ENCODE measurements at regions not wholly inside any gene's neighbourhood (a gene's known extent, or its start where the extent isn't known, plus 50 kb on each side); places are given as distances from the start of the nearest gene placed in this dataset.

DNA sequence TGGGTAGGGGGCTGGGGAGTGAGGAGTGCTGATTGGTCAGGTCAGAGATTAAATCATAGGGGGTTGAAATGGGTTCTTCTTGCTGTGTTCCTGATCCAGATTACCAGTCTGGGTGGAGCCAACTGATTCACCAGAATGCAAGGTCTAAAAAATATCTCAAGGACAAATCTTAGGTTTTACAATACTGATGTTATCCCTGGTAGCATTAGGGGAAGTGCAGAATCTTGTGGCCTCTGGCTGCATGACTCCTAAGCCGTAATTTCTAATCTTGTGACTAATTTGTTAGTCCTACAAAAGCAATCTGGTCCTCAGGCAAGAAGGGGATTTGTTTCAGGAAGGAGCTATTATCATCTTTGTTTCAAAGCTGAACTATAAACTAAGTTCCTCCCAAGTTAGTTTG lies 289.2 kb upstream of the KYNU start:
- Histone ChIP-seq H3K4me2 (ENCODE audit: extremely low read depth, insufficient read depth, low read length) (no peak overlapping the region), H3K27me3 (ENCODE audit: control insufficient read depth, insufficient read depth, low read length) (no peaks in the 10 kb centered on the region), H3K27ac (ENCODE audit: insufficient read depth, low read length) (no peak overlapping the region), H3K9ac (ENCODE audit: insufficient read depth, low read length) (no peak overlapping the region), H3K36me3 (ENCODE audit: control insufficient read depth, insufficient read depth, low read length) (no peaks in the 10 kb centered on the region), H4K20me1 (ENCODE audit: control insufficient read depth, extremely low read depth, insufficient read depth, low read length) (no peaks in the 10 kb centered on the region), H3K79me2 (ENCODE audit: control insufficient read depth, insufficient read depth, low read length) (no peaks in the 10 kb centered on the region), H3K9me3 (ENCODE audit: control insufficient read depth, insufficient read depth, low read depth, low read length) (no peaks in the 10 kb centered on the region), H2AFZ (ENCODE audit: low read length) (no peak overlapping the region), H3K4me3 (replicated peaks in 1 of 4; ENCODE audit: control extremely low read depth in 1 of 4, insufficient read depth in 1 of 4, low read depth in 3 of 4, low read length in 4 of 4) (no peak overlapping the region), H3K4me1 (ENCODE audit: control insufficient read depth, extremely low read depth, insufficient read depth, low read length) (no peaks in the 10 kb centered on the region)
- DNase-seq (ENCODE audit: low read depth in 2 of 2): no peak
- TF ChIP-seq, protein P1, sequence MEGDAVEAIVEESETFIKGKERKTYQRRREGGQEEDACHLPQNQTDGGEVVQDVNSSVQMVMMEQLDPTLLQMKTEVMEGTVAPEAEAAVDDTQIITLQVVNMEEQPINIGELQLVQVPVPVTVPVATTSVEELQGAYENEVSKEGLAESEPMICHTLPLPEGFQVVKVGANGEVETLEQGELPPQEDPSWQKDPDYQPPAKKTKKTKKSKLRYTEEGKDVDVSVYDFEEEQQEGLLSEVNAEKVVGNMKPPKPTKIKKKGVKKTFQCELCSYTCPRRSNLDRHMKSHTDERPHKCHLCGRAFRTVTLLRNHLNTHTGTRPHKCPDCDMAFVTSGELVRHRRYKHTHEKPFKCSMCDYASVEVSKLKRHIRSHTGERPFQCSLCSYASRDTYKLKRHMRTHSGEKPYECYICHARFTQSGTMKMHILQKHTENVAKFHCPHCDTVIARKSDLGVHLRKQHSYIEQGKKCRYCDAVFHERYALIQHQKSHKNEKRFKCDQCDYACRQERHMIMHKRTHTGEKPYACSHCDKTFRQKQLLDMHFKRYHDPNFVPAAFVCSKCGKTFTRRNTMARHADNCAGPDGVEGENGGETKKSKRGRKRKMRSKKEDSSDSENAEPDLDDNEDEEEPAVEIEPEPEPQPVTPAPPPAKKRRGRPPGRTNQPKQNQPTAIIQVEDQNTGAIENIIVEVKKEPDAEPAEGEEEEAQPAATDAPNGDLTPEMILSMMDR (conservative IDR thresholded peaks at IDR 0.05 in 1 of 2, IDR thresholded peaks at IDR 0.05 in 1 of 2; ENCODE audit: low read depth in 1 of 2, low read length in 2 of 2): no peak
- TF ChIP-seq EZH2 (IDR thresholded peaks at IDR 0.05; ENCODE audit: low read length, missing control alignments): no peak

DNA sequence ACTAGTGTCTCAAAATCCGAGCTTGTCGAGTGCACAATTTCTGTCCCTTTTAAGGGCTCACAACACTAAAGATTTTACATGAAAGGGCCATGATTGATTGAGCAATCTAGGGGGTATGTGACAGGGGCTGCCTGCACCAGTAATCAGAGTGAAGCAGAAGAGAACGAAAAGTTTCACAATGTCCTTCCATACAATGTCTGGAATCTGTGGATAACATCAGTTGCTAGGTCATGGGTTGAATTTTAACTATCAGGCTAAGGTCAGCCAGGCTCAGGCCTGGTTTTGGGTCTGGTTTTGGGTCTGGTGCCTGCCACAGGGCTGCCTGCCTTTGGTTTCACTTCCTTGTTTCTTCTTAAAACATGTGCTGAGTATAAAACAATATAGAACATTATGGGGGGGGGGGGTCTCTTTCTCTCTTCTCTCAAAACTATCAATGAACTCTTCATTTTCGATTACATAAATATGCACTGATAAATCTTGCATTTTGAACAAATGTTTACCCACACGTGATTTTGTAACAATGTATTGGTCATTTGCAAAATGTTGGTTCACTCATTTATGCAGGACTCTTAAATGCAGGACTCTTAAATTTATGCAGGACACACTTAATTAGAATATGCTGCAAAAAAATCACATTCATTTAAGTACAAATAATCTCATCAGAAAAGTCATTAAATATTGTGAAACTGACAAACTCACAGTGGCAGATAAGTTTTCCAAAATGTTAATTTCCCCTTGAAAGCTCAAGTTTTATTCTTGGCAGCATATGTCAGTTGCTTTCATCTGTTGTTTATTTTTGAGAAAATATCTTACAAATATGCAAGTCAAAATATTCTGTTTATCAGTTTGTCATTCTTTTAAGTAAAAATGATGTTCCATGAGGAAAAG lies 290.5 kb upstream of the KYNU start:
- Histone ChIP-seq H3K9me3 (ENCODE audit: control insufficient read depth, insufficient read depth, low read depth, low read length) (no peaks in the 10 kb centered on the region), H3K4me2 (ENCODE audit: extremely low read depth, insufficient read depth, low read length) (no peak overlapping the region), H3K79me2 (ENCODE audit: control insufficient read depth, insufficient read depth, low read length) (no peaks in the 10 kb centered on the region), H3K9ac (ENCODE audit: insufficient read depth, low read length) (no peak overlapping the region), H3K4me1 (ENCODE audit: control insufficient read depth, extremely low read depth, insufficient read depth, low read length) (no peaks in the 10 kb centered on the region), H3K27ac (ENCODE audit: insufficient read depth, low read length) (no peak overlapping the region), H2AFZ (ENCODE audit: low read length) (no peak overlapping the region), H4K20me1 (ENCODE audit: control insufficient read depth, extremely low read depth, insufficient read depth, low read length) (no peaks in the 10 kb centered on the region), H3K4me3 (replicated peaks in 1 of 4; ENCODE audit: control extremely low read depth in 1 of 4, insufficient read depth in 1 of 4, low read depth in 3 of 4, low read length in 4 of 4) (no peak overlapping the region), H3K36me3 (ENCODE audit: control insufficient read depth, insufficient read depth, low read length) (no peaks in the 10 kb centered on the region), H3K27me3 (ENCODE audit: control insufficient read depth, insufficient read depth, low read length) (no peaks in the 10 kb centered on the region)
- TF ChIP-seq EZH2 (IDR thresholded peaks at IDR 0.05; ENCODE audit: low read length, missing control alignments): no peak
- TF ChIP-seq, protein P1 (conservative IDR thresholded peaks at IDR 0.05 in 1 of 2, IDR thresholded peaks at IDR 0.05 in 1 of 2; ENCODE audit: low read depth in 1 of 2, low read length in 2 of 2): no peak
- DNase-seq (ENCODE audit: low read depth in 2 of 2): no peak

DNA sequence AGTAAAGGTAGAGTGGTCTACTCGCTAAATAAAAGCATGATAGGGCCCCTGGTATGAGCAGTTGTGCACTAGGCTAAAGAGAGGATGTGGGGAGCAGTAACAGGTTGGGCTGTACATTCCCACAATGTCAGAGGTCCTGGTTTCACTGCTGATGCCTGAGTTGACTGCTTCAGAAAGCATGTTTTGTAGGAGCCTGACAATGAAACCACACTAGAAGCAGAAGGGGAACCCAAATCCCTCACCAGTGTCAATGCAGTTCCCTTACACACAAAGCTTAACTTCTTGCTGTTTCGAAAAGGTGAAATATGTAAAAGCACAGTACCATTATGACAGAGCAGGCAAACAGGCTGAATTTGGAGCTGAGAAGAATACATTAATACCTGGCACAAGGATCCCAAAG lies 291.7 kb upstream of the KYNU start:
- no peak overlapping the region for H3K27ac ChIP-seq (ENCODE audit: insufficient read depth, low read length)
- TF ChIP-seq EZH2 (IDR thresholded peaks at IDR 0.05; ENCODE audit: low read length, missing control alignments): no peak
- H3K4me3 ChIP-seq (replicated peaks in 1 of 4; ENCODE audit: control extremely low read depth in 1 of 4, insufficient read depth in 1 of 4, low read depth in 3 of 4, low read length in 4 of 4): no peak overlapping the region
- DNase-seq (ENCODE audit: low read depth in 2 of 2): no peak
- H2AFZ ChIP-seq (ENCODE audit: low read length): no peak overlapping the region
- no peaks in the 10 kb centered on the region for H3K9me3 ChIP-seq (ENCODE audit: control insufficient read depth, insufficient read depth, low read depth, low read length)
- no peaks in the 10 kb centered on the region for H3K4me1 ChIP-seq (ENCODE audit: control insufficient read depth, extremely low read depth, insufficient read depth, low read length)
- no peak overlapping the region for H3K9ac ChIP-seq (ENCODE audit: insufficient read depth, low read length)
- no peak overlapping the region for H3K4me2 ChIP-seq (ENCODE audit: extremely low read depth, insufficient read depth, low read length)
- H3K79me2 ChIP-seq (ENCODE audit: control insufficient read depth, insufficient read depth, low read length): no peaks in the 10 kb centered on the region
- H3K36me3 ChIP-seq (ENCODE audit: control insufficient read depth, insufficient read depth, low read length): no peaks in the 10 kb centered on the region
- no peaks in the 10 kb centered on the region for H4K20me1 ChIP-seq (ENCODE audit: control insufficient read depth, extremely low read depth, insufficient read depth, low read length)
- H3K27me3 ChIP-seq (ENCODE audit: control insufficient read depth, insufficient read depth, low read length): no peaks in the 10 kb centered on the region
